Ascending aorta (tissue), 2 donors: ENCODE measurements at regions not wholly inside any gene's neighbourhood (a gene's known extent, or its start where the extent isn't known, plus 50 kb on each side); places are given as distances from the start of the nearest gene placed in this dataset.

Source experiments
- DNase-seq, 2 donors: peaks; one replicate each; pipeline ENCODE4 v3.0.0-alpha.2; 2019; ENCODE audit warnings: low spot score in 2 of 2
- H3K27ac ChIP-seq, 2 donors: fragments of 200-600 bp; sonication (generic); one replicate each; pipeline ENCODE4 v1.5.1; 2016 to 2017; ENCODE audit warnings: mild to moderate bottlenecking in 1 of 2
- H3K27me3 ChIP-seq: fragments of 200-600 bp; sonication (generic); one replicate; pipeline ENCODE4 v1.5.1; 2017
- H3K36me3 ChIP-seq, 2 donors: fragments of 200-600 bp; sonication (generic); one replicate each; pipeline ENCODE4 v1.5.1; 2016
- H3K4me1 ChIP-seq, 2 donors: fragments of 200-600 bp; sonication (generic); one replicate each; pipeline ENCODE4 v1.5.1; 2016 to 2017; ENCODE audit warnings: mild to moderate bottlenecking in 1 of 2
- H3K4me3 ChIP-seq, 2 donors: fragments of 200-600 bp; sonication (generic); one replicate each; pipeline ENCODE4 v1.5.1; 2016 to 2017; ENCODE audit warnings: mild to moderate bottlenecking in 1 of 2
- H3K9me3 ChIP-seq, 2 donors: fragments of 200-600 bp; sonication (generic); one replicate each; pipeline ENCODE4 v1.5.1; 2016
- intact Hi-C: fragments of 100-400 bp; cut with DNase I; formaldehyde crosslinking; loops from one replicate; pipeline ENCODE4 v1.15.1; 2023
- TF ChIP-seq, protein P1 (sequence below), 3 experiments: fragments of 200-600 bp in 2 of 3; fragments of 450-650 bp in 1 of 3; sonication (generic) in 2 of 3; IDR thresholded peaks; one replicate each; pipeline ENCODE4 v1.5.1; 2016 to 2019; ENCODE audit warnings: antibody characterized with exemption in 3 of 3, mild to moderate bottlenecking in 1 of 3, moderate library complexity in 1 of 3

DNA sequence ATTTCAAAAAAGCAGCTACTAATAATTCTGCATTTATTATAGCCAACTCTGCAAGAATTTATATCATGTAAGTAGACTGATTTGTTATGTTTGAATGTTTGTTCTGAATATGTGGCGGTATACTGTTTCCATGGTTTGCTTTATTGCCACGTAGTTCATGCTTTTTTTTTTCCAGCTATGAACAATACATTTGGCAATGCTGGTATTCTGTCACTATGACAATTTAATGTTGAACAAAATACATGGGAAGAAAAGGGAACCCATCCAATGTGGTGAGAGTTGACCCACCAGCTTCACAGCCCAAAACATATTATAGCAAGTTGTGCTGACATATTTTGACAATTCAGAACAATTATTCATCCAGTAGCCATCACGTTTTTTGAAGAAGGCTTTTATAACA is 145.6 kb downstream of the CCDC71L start:
- TF ChIP-seq, protein P1, sequence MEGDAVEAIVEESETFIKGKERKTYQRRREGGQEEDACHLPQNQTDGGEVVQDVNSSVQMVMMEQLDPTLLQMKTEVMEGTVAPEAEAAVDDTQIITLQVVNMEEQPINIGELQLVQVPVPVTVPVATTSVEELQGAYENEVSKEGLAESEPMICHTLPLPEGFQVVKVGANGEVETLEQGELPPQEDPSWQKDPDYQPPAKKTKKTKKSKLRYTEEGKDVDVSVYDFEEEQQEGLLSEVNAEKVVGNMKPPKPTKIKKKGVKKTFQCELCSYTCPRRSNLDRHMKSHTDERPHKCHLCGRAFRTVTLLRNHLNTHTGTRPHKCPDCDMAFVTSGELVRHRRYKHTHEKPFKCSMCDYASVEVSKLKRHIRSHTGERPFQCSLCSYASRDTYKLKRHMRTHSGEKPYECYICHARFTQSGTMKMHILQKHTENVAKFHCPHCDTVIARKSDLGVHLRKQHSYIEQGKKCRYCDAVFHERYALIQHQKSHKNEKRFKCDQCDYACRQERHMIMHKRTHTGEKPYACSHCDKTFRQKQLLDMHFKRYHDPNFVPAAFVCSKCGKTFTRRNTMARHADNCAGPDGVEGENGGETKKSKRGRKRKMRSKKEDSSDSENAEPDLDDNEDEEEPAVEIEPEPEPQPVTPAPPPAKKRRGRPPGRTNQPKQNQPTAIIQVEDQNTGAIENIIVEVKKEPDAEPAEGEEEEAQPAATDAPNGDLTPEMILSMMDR (IDR thresholded peaks at IDR 0.05) = no peak
- Histone ChIP-seq H3K4me1 (no peaks in the 10 kb centered on the region), H3K9me3 (no peaks in the 10 kb centered on the region), H3K36me3 (no peaks in the 10 kb centered on the region), H3K4me3 (no peak overlapping the region), H3K27ac (no peak overlapping the region), H3K27me3 (no peaks in the 10 kb centered on the region)
- DNase-seq = no peak
- intact Hi-C loops = no loop called here

DNA sequence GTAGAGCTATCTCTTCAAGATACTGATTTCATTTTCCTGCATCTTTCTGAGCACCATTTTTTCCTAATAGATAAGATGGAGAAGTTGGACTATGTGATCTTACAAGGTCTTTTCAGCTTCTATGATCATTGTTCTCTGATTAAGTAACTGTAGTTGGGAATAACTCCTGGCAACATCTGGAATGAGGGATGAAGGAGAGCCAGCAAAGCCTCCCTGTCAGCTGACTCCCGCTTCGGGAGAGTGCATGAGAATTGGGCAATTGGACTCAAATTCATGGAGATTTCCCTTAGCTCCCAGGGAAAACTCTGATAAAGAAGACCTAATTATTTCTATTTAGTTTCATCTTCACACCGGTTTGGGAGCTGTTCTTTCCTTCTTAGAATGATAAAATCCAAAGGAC is 146.1 kb downstream of the CCDC71L start:
- intact Hi-C loops = no loop called here
- DNase-seq = no peak
- TF ChIP-seq, protein P1 (IDR thresholded peaks at IDR 0.05) = no peak
- Histone ChIP-seq H3K9me3 (no peaks in the 10 kb centered on the region), H3K36me3 (no peaks in the 10 kb centered on the region), H3K27ac (no peak overlapping the region), H3K4me1 (no peaks in the 10 kb centered on the region), H3K4me3 (no peak overlapping the region), H3K27me3 (no peaks in the 10 kb centered on the region)

DNA sequence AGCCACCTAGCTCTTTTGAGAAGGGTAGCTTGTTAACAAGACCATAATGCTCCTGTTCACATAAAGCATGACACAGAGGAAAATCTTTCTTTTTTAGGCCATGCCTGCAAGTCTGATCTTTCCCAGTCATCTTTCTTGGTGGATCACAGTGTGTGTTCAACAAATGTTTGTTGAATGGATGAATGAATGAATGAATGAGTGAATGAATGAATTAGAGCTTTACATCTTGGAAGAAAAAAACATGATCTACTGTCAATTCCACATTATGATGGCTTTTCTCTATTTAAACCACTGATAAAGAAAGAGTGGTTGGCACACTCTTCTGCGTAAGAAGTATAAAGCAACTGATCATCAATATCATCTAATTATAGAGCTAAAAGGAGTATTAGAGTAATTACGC is 148.7 kb downstream of the CCDC71L start:
- DNase-seq = no peak
- H3K9me3 ChIP-seq = no peaks in the 10 kb centered on the region
- no peaks in the 10 kb centered on the region for H3K27me3 ChIP-seq
- no peak overlapping the region for H3K4me3 ChIP-seq
- H3K4me1 ChIP-seq = no peaks in the 10 kb centered on the region
- no peak overlapping the region for H3K27ac ChIP-seq
- TF ChIP-seq, protein P1 (IDR thresholded peaks at IDR 0.05) = no peak
- H3K36me3 ChIP-seq = no peaks in the 10 kb centered on the region
- intact Hi-C loops = no loop called here

DNA sequence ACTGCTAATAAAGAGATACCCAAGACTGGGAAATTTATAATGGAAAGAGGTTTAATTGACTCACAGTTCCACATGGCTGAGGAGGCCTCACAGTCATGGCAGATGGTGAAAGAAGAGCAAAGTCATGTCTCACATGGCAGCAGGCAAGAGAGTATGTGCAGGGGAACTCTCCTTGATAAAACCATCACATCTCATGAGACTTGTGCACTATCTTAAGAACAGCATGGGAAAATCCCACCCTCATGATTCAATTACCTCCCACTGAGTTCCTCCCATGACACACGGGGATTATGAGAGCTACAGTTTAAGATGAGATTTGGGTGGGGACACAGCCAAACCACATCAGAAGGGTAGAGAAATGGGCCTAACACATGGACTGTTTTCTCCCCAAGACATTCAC is 156.3 kb downstream of the CCDC71L start:
- DNase-seq = no peak
- H3K36me3 ChIP-seq = no peaks in the 10 kb centered on the region
- no peaks in the 10 kb centered on the region for H3K9me3 ChIP-seq
- no peaks in the 10 kb centered on the region for H3K4me1 ChIP-seq
- no peak overlapping the region for H3K27ac ChIP-seq
- intact Hi-C loops = no loop called here
- no peaks in the 10 kb centered on the region for H3K27me3 ChIP-seq
- TF ChIP-seq, protein P1 (IDR thresholded peaks at IDR 0.05) = no peak
- H3K4me3 ChIP-seq = no peak overlapping the region

DNA sequence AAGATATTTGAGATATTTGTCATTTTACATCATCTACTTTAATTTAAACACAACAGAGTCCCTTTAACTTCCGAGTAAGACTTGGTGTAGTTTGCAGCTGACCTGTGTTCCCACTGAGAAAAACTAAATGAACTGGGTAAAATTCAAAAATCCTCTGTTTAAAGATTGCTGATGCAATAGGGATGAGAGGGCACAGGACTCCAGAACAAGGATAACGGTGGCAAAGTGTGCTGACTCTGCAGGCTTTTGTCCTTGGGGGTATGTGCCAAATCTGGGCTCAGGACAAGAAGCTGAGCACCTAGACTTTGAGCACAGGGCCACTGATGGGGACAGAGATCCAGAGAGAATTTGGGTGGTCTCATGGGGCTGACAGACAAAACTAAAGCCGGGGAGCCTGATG is 156.8 kb downstream of the CCDC71L start:
- DNase-seq = no peak
- no peaks in the 10 kb centered on the region for H3K9me3 ChIP-seq
- TF ChIP-seq, protein P1 (IDR thresholded peaks at IDR 0.05) = no peak

DNA sequence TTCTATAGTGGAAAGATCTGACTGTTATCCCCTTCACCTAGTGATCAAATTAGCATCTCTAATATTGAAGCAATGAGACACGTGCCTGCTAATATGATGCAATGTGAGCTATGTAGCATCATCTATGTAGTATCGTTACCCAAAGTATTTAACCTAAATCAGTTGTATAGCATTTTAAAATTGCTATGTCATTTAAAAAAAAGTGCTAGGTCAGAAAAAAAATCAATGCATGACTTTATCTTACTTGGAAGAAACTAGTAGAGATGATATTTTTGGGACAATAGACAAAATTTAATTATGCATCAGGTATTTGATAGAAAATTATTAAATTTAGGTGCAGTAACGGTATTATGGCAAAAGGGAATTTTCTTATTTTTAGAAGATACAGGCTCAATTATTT is 157.3 kb downstream of the CCDC71L start:
- Histone ChIP-seq H3K4me3 (no peak overlapping the region), H3K27me3 (no peaks in the 10 kb centered on the region), H3K27ac (no peak overlapping the region), H3K9me3 (no peaks in the 10 kb centered on the region), H3K4me1 (no peaks in the 10 kb centered on the region), H3K36me3 (no peaks in the 10 kb centered on the region)
- intact Hi-C loops = no loop called here
- no peak for DNase-seq
- TF ChIP-seq, protein P1 (IDR thresholded peaks at IDR 0.05) = no peak

More for the DNA sequence above, 156.8 kb downstream of the CCDC71L start:
- Histone ChIP-seq H3K27ac (no peak overlapping the region), H3K36me3 (no peaks in the 10 kb centered on the region), H3K27me3 (no peaks in the 10 kb centered on the region), H3K4me1 (no peaks in the 10 kb centered on the region), H3K4me3 (no peak overlapping the region)
- intact Hi-C loops = no loop called here
